Gastroesophageal sphincter (tissue), 3 donors: ENCODE measurements at regions not wholly inside any gene's neighbourhood (a gene's known extent, or its start where the extent isn't known, plus 50 kb on each side); places are given as distances from the start of the nearest gene placed in this dataset.

Experiments used
- CTCF ChIP-seq, 4 experiments: fragments of 200-600 bp in 2 of 4; fragments of 450-650 bp in 2 of 4; sonication (generic) in 1 of 4; IDR thresholded peaks; one replicate each; pipeline ENCODE4 v1.5.1; 2017 to 2019; ENCODE audit warnings: antibody characterized with exemption in 4 of 4, mild to moderate bottlenecking in 2 of 4, moderate library complexity in 2 of 4
- EP300 ChIP-seq: sonication (generic); formaldehyde crosslinking; IDR thresholded peaks from one replicate; pipeline ENCODE4 v1.6.1; 2017; ENCODE audit warnings: antibody characterized with exemption, mild to moderate bottlenecking
- POLR2A ChIP-seq, 2 donors: fragments of 450-650 bp; IDR thresholded peaks; one replicate each; pipeline ENCODE4 v1.6.1; 2017; ENCODE audit warnings: antibody characterized with exemption in 2 of 2, mild to moderate bottlenecking in 2 of 2, moderate library complexity in 1 of 2
- POLR2AphosphoS5 ChIP-seq: sonication (generic); formaldehyde crosslinking; IDR thresholded peaks from one replicate; pipeline ENCODE4 v1.6.1; 2017; ENCODE audit warnings: antibody characterized with exemption

DNA sequence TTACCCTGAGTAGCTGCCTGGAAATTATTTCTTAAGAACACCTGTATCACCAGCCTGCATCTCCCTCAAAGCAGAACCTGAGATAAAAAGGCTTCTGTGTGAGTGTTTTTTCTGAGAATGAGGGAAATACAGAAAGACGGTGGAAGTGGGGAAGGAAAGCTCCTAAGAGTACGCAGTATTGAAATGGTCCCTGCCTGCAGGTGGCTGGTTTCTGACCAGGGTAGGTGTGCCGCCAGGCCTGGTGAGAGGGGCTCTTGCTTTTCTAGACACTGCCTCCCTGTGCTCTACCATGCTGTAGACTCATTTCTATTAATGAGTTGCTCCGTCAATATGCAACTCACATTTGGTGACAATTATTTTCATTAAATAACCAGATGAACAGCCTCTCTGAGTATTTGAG lies 201.7 kb downstream of the MAP2K4 start:
- TF ChIP-seq CTCF (IDR thresholded peaks at IDR 0.05) (no peak), POLR2AphosphoS5 (no peak), EP300 (no peak), POLR2A (IDR thresholded peaks at IDR 0.05) (no peak)
